SKM-1 (cell line): ENCODE measurements at regions not wholly inside any gene's neighbourhood (a gene's known extent, or its start where the extent isn't known, plus 50 kb on each side); places are given as distances from the start of the nearest gene placed in this dataset.
"Not testable (repeated sequence)": the region's sequence is repeated elsewhere in the genome, so short reads cannot be mapped to it uniquely, and the experiment has no call there.

Experiments used
- DNase-seq: peaks from one replicate; lab custom pipeline; 2025; ENCODE audit not compliant: unreplicated experiment; lab: John Stamatoyannopoulos, UW

DNA sequence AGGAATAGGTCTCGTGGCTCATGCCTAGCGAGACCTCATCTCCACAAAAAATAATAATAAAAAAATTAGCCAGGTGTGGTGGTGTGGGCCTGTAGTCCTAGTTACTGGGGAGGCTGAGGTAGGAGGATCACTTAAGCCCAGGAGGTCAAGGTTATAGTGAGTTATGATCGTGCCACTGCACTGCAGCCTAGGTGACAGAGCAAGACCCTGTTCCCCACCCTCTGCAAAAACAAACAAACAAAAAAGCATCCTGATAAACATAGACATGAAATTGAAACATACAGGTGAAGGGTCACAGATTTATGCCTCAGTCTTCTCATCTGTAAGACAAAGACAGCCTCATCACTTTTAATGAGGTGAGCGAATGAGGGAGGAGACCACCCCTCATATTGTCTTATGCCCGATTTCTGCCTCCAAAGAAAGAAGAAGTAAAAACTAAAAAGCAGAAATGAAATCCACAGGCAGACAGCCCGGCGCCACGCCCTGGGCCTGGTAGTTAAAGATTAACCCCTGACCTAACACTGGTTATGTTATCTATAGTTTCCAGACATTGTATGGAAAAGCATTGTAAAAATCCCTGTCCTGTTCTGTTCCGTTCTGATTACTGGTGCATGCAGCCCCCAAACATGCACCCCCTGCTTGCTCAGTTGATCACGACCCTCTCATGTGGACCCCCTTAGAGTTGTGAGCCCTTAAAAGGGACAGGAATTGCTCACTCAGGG lies 138.5 kb downstream of the OR2B2 start:
- not testable (repeated sequence) for DNase-seq

DNA sequence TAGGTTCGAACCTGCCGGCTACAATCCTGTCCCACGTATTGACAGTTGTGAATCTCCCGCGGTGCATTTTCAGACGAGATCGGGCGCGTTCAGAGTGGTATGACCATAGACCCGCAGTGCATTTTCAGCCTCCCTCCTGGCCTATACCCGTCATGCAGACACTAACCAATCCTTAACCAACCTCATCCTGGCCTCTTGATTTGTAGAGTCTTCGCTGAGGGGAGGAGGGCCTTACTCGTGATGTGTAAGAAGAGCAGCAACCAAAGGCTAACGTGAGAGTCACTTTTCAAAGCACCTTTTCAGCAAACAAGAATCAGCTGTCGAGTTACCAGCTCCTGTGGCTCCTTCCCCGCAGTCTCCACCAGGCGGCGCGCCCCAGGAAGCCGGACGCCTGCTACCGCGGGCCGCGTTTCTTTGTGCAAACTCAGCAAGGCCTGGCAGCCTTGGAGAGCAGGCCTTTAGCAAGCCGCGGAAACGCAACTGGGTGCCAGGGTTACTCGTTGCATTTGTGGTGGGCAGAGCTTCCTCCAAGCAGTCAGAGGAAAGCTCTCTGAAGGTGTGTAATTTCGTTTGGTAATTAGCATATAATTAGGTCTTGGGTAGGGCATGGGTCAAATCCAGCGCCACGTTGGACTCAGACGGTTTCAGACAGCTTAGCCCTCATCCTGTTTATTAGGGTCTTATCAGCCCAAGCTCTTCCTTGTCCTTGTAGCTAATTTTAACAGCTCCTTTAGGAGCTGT lies 139.8 kb downstream of the OR2B2 start:
- DNase-seq = peak; percentile 78

DNA sequence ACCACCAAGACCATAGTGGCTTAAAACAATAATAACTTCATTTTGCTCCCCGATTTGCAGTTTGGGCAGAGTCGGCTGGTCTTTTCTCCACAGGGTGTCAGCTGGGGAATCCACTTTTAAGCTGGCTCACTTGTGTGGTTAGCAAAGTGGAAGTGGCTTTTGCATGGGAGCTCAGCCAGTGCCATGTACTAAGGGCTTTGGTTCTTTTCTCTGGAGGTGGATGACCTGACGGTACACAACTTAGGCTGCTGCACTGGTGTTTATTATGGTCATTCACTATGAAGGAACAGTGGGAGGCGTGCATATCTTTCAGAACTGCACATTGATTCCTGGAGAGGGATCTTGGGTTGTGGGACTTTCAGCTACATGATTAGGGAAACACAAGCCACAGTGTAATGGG lies 141.0 kb downstream of the OR2B2 start:
- DNase-seq = peak; percentile 9

DNA sequence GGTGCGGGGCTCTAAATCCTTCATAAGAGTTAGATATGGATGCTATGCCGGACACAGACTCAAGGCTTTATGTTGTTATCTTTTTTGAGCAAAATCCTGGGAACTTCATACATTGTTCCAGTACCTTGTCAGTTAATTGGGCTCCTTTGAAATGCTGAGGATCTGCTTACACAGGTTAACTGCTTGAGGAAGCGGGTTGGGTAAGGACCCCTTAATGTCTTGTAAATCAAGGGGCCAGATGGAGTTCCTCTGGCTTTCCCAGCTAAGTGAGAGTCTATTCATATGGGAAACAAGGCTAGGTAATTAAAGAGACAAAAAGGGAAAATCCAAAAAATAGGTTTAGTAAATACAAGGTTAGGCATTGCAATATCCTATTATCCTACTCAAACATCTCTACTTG lies 141.5 kb downstream of the OR2B2 start:
- DNase-seq = no peak

DNA sequence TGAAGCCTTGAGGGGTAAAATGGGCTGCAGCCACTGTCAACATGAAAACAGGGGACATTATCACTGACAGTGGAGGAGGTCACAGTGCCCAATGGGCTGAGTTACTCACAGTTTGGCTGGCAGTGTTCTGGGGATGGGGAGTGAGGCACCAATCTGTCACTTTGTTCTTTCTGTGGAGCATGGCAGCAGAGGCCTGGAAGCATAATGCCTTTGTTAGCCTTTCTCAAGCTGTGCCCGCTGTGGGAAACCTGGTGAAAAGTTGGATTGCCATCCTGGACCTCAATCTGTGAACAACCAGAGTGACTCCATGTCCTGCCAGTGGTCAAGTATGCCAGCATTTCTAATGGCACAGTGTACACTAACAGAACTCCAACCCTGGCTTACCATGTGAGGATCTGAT lies 143.6 kb downstream of the OR2B2 start:
- DNase-seq = no peak

DNA sequence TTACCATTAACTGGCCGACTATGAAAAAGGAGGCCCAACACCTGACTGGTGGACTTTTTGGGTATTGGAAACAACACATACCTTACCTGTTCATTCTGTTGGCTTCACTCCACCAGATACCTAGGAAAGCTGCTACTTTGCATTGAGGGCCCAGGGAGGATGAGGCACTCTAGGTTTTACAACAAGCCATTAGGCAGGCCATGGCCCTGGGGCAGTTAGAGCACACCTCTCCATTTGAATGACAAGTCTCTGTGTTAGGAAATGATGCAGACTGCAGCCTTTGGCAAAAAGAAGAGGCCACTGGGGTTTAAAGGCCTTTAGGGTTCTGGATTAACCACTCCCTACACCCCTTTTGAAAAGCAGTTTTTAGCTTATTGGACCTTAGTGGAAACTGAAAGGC lies 144.3 kb downstream of the OR2B2 start:
- DNase-seq = no peak

DNA sequence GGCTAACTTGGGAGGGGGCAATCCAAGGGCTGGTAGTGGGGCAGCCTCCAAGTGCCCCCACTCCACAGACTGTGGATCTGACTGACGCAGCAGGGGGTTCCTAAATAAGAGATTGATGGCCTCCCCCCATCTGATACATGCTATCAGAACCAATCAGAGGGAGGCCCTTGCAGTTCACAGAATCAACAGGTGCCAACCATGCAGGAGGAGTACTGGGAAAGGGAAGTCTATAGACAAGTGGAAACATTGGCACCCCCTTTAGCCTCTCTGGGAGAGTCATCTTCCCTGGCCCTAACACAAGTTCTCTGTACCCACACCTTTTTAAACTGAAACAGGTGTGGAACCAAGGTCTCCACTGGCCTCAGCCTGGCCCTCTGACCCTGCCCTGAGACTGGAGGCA lies 145.8 kb downstream of the OR2B2 start:
- no peak for DNase-seq

DNA sequence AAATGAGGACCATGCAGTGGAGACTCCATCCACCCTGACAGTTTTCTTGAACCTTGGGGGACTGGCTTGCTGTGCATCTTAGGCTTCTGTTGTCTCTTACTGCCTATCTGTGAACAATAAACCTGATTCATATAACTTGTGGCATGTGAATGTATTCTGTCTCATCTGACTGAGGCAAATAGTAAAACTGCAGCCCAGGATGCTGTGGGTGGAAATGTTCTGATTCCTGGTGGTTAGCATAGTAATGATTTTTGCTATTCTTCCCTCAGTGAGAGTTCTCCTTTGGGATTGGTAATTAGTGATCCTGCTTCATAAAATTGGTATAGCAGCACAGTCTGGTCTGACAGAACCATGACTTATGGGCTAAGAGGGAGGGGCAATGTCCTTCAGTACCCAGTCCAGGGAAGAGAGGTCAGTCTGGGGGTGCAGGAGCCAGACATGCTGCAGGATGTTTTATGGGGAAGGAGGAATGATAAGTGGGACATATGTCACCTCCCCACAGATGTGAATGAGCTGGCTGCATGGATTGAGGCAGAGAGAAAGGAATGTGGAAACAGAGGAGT lies 147.1 kb downstream of the OR2B2 start:
- DNase-seq = no peak

DNA sequence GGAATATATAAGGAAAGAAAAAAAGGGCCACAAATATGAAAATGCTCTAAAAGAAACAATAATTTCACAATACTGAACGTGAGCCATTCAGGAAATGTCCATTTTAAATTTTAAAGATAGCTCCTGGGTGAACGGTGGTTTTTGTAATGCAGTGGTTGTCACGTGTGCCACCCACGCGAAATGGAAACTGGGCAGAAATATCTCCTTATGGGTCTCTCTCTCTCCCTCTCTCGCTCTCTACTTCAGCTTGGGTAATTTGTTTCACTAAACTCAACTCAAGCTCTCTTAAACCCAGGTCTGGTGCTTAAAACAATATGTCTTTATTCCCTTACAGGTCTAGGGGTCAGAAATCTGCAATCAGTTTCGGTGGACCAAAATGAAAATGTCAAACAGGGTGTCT lies 150.8 kb downstream of the OR2B2 start:
- no peak for DNase-seq

DNA sequence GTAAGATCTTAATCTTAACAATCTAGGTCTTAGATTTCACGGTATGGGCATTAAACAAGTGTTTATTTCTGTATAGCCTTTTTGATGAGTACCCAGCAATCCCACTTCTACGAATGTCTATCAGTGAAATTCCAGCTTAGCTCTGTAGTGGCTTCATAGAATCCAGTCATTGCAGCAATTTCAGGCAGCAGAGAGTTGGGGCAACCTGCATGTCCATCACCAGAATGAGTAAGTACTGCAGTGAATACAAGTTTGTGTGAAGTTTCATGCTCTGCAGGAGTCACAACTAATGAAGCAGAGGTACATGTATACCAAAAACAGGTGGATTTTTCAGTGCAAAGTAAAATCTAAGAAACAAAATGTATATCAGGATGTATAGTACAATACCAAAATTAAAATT lies 151.7 kb downstream of the OR2B2 start:
- DNase-seq = no peak

DNA sequence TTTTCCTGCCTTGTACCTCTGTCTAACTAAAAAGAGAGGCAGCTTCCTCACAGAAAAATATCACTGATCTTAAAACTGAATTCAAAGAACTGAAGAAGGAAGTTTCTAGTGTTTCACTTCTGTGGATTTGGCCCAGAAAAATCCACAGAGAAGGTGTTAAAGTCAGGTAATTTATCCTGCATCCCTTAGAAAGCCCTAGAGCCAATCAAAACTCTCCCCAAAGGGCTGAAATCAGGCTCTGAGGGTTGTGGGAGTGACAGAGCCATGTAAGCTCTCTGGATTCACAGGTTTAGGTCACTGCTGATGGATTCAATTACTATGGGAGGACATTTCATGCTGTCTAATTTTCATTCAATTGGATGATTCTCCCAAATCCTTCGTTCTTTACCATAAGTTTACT lies 152.3 kb downstream of the OR2B2 start:
- no peak for DNase-seq

DNA sequence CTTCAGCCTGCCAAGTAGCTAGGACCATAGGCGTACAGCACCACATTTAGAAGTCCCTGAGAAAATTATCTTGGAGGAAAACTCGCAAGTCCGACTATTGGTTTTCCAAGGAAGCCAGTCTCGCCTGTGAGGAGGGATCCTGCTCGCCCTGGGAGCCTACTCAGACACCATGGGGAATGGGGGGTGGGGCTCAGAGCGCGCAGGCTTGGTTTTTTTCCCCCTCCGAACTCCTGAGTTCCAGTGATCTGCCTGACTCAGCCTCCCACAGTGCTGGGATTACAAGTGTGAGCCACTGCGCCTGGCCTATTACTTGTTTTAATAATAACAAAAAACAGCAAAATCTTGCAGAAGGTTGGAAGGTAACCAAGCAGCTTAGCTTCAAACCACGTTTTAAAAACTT lies 153.7 kb downstream of the OR2B2 start:
- DNase-seq = no peak

DNA sequence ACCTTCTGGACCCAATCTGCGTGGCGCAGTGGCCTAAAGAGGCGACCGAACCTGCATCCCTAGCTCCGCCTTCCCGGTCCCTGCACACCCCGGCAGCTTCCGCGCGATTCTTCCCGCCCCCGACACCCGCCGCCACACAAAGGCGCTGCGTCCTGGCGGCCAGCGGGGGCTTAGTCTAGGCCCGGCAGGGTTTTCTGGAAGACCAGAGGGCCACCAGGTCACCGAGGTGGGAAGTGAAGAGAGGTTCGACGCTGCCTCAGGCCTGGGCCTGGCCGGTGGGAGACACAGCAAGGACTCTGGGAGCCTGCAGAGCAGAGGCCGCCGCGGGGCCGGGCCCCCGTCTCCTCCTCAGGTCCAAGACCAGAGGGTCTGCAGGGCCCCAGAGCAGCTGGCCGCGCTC lies 154.9 kb downstream of the OR2B2 start:
- no peak for DNase-seq

DNA sequence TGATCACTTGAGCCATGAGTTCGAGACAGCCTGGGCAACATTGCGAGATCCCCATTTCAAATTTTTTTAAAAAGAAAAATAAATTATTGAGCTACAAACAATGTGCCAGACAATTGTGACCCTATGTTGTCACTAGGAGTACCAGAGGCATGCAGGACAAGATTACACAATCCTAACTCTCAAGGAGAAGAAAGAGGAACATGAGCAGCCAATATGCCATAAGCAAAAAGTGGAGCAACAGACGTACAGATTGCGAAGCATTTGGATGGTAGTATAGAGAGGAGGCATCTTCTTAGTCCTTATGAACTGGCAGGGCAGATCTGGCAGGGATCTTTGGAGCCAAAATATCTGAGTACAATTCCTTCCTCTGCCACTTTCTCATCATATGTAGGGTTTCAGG lies 156.4 kb downstream of the OR2B2 start:
- DNase-seq = peak; percentile 98

DNA sequence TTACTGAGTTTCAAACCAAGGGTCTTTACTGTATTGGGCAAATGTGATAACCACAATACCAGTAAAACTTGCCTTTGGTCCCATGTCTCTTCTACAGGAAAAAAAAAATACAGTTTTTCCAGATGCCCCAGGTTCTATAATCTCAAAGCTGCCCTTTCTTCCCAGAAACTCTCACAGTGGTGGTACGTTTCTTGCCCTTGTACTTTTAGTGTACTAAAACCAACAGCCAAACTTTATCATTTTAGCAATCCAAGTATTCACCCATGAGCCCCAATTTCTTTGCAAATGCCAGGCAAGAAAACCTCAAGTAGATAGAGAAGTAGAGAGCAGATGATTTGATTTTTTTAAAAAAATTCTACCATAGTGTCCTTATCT lies 157.8 kb downstream of the OR2B2 start:
- DNase-seq = no peak

DNA sequence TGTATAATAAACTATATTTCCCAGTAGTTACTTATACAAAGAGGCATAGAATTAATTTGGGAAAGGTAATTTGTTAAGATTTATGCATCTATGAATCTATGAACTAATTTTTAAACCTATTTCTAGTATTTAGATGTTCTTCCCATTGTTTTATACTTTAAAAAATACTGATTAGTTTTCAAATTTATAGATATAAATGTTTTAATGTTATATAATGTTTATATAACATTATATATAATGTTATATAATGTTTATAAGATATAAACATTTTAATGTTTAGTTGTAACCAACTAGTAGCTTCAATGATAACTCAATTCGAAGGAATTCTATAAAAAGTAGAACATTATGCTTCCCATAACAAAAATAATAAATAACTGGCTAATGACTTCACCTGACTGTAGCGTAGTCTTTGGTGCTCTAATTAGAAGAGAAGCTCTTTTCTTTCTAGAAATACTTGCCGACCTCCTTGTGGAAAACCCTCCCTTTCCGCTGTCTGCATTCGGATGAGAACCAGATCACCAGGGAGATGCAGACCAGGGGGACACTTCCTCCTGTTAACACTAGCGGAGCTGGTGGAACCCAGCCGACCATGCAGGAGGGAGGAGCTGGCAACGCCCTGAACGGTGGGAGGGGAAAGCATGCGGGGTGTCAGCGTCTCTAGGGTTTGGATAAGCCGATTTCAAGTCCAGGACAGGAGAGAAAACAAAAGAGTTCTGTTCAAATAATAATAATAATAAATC lies 158.4 kb downstream of the OR2B2 start:
- peak; percentile 74 for DNase-seq

DNA sequence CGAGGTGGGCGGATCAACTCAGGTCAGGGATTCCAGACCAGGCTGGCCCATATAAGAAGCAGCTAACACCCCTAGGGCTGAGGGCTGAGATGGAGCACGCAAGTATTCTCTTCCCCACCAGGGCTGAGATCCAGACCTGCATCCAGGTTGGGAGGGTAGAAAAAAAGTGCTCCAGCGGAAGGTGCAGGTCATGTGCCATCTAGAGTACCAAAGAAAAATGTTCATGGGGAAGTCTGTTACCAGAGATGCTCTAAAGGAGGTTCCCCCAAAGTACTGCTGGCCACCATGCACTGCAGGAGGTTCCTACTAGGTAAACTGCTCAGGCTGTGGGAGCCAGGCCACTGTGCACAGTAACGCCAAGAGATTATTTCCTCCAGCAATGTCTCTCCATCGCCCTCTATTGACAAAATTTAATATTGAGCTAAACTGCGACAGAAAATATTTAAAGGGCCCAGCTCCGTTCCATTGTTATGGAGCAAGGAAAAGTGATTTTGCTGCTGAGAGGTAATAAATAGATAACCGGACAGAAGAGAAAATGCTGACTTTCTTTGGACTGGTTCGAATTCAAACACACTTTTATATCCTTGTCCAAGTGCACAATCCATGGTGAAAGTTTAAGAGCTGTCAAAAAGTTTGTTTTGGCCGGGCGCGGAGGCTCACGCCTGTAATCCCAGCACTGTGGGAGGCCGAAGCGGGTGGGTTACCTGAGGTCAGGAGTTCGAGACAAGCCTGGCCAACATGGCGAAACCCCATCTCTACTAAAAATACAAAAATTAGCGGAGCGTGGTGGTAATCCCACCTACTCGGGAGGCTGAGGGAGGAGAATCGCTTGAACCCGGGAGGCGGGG lies 159.9 kb downstream of the OR2B2 start:
- DNase-seq = peak; percentile 84

DNA sequence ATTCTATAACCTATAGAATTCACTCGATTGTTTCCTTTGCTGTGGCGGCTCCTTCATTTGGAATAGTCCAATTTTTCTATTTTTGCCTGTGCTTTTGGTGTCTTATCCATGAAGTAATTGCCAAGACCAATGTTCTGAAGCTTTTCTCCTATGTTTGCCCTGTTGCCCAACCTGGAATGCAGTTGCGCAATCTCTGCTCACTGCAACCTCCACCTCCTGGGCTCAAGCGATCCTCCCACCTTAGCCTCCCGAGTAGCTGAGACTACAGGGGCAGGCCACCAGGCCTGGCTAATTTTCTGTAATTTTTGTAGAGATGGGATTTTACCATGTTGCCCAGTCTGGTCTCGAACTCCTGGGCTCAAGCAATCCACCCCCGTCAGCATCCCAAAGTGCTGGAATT lies 163.5 kb downstream of the OR2B2 start:
- DNase-seq = no peak

DNA sequence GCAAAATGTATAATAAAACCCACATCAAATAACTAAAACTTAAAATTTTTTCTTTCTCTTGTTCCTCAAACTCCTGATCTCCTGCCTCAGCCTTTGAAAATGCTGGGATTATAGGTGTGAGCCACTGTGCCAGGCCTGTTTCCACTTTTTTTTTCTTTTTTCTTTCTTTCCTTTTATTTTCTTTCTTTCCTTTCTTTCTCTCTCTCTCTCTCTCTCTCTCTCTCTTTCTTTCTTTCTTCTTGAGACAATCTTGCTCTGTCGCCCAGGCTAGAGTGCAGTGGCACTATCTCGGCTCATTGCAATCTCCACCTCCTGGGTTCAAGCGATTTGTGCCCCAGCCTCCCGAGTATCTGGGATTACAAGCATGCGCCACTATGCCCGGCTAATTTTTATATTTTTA lies 164.6 kb downstream of the OR2B2 start:
- DNase-seq = no peak

DNA sequence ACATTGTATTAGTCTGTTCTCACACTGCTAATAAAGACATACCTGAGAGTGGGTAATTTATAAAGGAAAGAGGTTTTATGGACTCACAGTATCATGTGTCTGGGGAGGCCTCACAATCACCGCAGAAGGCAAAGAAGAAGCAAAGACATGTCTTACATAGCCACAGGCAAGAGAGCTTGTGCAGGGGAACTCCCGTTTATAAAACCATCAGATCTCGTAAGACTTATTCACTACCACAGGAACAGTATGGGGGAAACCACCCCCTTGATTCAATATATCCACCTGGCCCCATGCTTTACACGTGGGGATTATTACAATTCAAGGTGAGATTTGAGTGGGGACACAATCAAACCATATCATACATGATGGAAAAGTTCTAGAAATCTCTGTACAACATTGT lies 165.3 kb downstream of the OR2B2 start:
- DNase-seq = not testable (repeated sequence)

DNA sequence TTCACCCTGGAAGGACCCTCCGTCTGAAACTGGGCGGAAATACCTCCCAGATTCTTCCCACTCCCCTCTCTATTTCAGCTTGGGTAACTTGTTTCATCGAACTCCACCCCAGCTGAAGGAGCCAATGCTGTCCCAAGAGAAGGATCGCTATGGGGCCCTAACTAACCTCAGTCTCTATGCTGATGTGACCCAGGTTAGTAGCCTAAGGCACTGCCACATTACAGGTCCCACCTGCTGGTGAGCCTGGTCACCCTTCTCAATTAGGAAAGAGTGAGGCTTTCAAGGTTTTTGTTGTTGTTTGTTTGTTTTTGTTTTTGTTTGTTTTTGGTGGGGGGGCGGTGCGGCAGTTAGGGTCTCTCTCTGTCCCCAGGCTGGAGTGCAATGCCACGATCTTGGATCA lies 168.4 kb downstream of the OR2B2 start:
- DNase-seq = no peak
